ENCODE measurements at regions not wholly inside any gene's neighbourhood (a gene's known extent, or its start where the extent isn't known, plus 50 kb on each side); places are given as distances from the start of the nearest gene placed in this dataset.

DNA sequence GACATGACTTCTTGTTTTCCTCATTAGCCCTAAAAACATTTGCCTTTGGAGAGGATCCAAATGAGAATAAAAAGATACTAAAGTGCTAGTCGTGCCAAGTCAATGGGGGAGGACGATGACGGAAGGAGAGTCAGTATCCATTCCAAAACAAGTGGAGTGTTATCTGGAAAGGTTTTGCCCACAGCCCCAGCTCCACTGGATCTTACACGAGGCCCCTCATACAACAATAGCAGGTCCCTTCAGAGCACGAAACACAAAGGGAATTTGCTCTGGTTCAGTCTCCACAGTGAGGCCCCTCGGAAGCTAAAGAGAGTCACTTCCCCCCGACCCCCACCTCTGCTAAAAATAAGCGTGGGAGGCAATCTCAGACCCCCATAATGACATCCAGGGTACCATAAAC, 496.9 kb upstream of the ZFHX3 start:
- TF ChIP-seq, protein P1, sequence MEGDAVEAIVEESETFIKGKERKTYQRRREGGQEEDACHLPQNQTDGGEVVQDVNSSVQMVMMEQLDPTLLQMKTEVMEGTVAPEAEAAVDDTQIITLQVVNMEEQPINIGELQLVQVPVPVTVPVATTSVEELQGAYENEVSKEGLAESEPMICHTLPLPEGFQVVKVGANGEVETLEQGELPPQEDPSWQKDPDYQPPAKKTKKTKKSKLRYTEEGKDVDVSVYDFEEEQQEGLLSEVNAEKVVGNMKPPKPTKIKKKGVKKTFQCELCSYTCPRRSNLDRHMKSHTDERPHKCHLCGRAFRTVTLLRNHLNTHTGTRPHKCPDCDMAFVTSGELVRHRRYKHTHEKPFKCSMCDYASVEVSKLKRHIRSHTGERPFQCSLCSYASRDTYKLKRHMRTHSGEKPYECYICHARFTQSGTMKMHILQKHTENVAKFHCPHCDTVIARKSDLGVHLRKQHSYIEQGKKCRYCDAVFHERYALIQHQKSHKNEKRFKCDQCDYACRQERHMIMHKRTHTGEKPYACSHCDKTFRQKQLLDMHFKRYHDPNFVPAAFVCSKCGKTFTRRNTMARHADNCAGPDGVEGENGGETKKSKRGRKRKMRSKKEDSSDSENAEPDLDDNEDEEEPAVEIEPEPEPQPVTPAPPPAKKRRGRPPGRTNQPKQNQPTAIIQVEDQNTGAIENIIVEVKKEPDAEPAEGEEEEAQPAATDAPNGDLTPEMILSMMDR (IDR thresholded peaks at IDR 0.05; ENCODE audit: low read depth, low read length) = no peak
- H3K4me3 ChIP-seq (ENCODE audit: low read depth, low read length) = no peak overlapping the region

DNA sequence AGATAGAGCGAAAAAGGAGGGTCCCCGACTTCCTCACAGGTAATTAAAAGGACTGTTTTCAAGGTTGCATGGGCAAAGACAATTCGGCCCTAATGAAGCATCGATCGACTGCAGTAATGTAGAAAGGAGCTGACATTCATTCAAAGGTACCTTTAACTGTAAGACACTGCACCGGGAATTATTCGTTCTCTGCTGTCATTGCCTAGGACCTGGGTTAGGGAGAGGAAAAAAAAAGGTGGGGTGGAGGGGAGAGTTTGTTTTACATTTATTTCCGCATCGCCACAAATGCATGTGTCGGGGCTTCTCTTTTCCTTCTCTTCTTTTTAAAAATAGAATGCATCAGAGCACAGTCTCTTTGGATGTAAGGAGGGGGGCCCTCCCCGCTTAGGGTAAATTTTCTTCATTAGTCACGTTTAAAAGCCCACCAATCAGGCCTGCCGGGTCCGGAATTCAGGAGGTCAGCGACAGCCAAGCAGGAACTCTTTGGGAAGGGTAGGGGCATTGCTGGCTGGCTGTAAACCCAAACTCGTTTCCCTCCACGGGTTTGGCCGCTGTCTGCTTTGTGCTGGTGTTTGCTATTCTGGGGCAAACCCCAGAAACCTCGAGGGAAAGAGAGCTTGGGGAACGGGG, 496.2 kb upstream of the ZFHX3 start:
- TF ChIP-seq, protein P1 (IDR thresholded peaks at IDR 0.05; ENCODE audit: low read depth, low read length) = no peak
- no peak overlapping the region for H3K4me3 ChIP-seq (ENCODE audit: low read depth, low read length)

DNA sequence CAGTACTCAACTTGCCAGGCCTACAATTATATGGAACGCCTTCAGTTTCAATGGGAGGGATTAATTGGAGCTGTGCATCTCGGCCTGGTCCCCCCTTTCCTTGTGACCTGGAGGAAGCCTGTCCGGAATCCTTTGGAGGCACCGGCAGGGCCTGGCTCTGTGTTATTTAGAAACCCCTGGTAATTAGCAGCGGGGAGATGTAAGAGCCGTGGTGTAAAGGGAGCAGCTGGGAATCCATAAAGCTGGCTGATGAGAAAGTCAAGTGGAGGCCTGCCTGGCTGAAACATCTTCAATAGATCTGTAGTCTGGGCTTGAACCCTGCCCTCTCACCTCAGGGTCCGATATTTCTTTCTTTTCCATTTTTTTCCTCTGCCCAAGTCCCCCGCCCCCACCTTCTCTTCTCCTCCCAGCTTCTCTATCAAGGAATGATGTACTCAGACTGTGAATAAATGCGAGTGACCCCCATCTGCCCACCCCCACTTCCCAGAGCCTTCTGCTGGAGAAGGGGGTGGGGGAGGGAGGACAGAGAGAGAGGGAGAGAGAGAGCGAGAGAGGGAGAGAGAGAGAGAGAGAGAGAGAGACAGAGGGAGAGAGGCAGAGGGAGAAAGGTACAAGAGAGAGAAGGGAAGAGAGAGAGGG, 495.5 kb upstream of the ZFHX3 start:
- TF ChIP-seq, protein P1 (IDR thresholded peaks at IDR 0.05; ENCODE audit: low read depth, low read length) = no peak

DNA sequence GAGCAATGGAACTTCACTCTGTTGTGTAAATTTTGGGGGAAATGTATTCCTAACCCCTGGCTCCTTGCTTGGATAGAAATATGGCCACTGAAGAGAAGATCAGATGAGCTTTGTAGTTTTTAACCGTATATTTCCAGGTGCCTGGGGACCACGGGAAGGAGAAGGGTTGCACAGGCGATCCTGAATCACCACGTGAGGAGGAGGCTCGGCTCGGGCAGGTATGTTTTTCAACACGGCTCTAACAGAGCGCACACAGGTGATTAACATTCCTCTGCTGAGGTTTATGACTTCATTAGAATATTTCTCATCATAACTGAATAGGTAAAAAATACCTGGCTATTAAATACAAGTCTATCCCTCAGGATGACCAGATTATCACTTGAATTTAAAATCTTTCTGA, 495.0 kb upstream of the ZFHX3 start:
- no peak overlapping the region for H3K4me3 ChIP-seq (ENCODE audit: low read depth, low read length)
- TF ChIP-seq, protein P1 (IDR thresholded peaks at IDR 0.05; ENCODE audit: low read depth, low read length) = no peak

More for the DNA sequence above, 495.5 kb upstream of the ZFHX3 start:
- H3K4me3 ChIP-seq (ENCODE audit: low read depth, low read length) = no peak overlapping the region

DNA sequence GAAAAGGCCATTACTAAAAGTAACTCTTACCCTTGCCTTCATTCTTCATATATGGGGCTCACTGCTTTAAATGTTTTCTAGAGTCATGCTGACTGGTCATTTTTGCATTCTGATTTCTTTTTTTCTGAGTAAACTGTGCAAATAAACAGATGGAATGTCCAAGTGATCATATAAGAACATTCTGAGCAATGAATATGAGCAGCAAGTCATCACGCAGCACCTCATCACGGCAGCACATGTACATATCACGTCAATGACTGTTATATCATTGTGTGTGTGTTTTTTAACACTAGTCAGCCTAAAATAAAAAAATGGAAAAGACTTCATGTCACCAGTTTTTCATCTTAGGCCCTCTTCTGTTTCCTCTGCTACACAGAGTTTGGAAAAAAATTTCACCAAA, 490.0 kb upstream of the ZFHX3 start:
- TF ChIP-seq, protein P1 (IDR thresholded peaks at IDR 0.05; ENCODE audit: low read depth, low read length) = no peak
- no peak overlapping the region for H3K4me3 ChIP-seq (ENCODE audit: low read depth, low read length)

DNA sequence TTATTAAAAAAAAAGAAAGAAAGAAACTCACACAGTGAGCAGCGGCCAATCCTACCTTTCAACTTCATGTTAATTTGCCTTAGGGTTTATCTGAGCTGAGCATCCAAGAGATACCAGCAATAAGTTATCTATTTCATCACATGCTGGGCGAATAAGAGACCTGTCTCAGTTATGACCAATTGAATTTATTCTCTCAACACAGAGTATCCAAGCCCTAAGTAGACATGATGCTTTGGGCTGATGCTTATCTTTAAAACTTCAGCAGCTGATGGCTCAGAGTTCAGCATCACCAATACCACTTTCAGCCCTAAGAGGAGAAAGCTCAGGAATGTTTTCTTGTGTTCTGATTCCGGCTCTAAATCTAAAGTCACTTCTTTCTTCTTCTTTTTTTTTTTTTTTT, 489.0 kb upstream of the ZFHX3 start:
- TF ChIP-seq, protein P1 (IDR thresholded peaks at IDR 0.05; ENCODE audit: low read depth, low read length) = no peak
- H3K4me3 ChIP-seq (ENCODE audit: low read depth, low read length) = no peak overlapping the region

DNA sequence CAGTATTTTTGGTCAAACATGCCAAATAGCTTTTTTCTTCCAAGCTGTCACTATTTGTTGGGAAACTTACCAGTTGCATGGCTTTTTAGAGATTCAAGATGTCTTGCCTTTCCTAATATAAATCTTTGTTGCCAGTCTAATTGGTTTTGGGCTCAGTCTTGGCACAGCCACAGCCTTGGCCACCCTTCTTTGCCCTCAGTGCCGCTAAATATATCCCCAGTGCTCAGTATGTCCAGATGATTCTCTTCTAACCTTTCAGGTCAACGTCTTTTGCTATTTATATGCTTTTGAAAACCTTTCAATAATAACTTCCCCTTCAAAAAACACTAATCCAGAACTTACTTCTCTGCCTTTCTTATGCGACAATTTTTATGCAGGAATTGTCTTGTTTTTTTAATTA, 483.1 kb upstream of the ZFHX3 start:
- H3K4me3 ChIP-seq (ENCODE audit: low read depth, low read length) = no peak overlapping the region
- TF ChIP-seq, protein P1 (IDR thresholded peaks at IDR 0.05; ENCODE audit: low read depth, low read length) = no peak

Data from WI38 (cell line).